HEK293 (cell line): ENCODE measurements at regions not wholly inside any gene's neighbourhood (a gene's known extent, or its start where the extent isn't known, plus 50 kb on each side); places are given as distances from the start of the nearest gene placed in this dataset.

ENCODE experiments used
- REST ChIP-seq: fragments of 450-650 bp; formaldehyde crosslinking; IDR thresholded peaks from 2 replicates; pipeline ENCODE4 v1.5.1; 2016; ENCODE audit warnings: missing biosample characterization, missing genetic modification characterization
- ZBTB21 ChIP-seq: fragments of 450-650 bp; formaldehyde crosslinking; IDR thresholded peaks from 2 replicates; pipeline ENCODE4 v1.5.1; 2017; ENCODE audit warnings: missing biosample characterization, missing genetic modification characterization
- ZIC2 ChIP-seq: fragments of 450-650 bp; formaldehyde crosslinking; IDR thresholded peaks from 2 replicates; pipeline ENCODE4 v1.5.1; 2016; ENCODE audit warnings: missing biosample characterization, missing genetic modification characterization
- ZNF248 ChIP-seq: fragments of 450-650 bp; formaldehyde crosslinking; IDR thresholded peaks from 2 replicates; pipeline ENCODE4 v1.5.1; 2017; ENCODE audit warnings: missing biosample characterization, missing genetic modification characterization
- ZNF624 ChIP-seq: fragments of 450-650 bp; formaldehyde crosslinking; IDR thresholded peaks from 2 replicates; pipeline ENCODE4 v1.5.1; 2017; ENCODE audit warnings: missing biosample characterization, missing genetic modification characterization
- TF ChIP-seq, protein P1 (sequence below): fragments of 450-650 bp; formaldehyde crosslinking; IDR thresholded peaks from 2 replicates; pipeline ENCODE4 v1.5.1; 2016; ENCODE audit warnings: missing biosample characterization, missing genetic modification characterization

GRCh38 chr20:51183451-51183850 is 160.5 kb upstream of the KCNG1 start:
- no peak for TF ChIP-seq ZIC2 (tag by site-specific recombination)
- no peak for TF ChIP-seq ZNF624
- TF ChIP-seq ZNF248 (tag by site-specific recombination), result no peak
- TF ChIP-seq, protein P1, sequence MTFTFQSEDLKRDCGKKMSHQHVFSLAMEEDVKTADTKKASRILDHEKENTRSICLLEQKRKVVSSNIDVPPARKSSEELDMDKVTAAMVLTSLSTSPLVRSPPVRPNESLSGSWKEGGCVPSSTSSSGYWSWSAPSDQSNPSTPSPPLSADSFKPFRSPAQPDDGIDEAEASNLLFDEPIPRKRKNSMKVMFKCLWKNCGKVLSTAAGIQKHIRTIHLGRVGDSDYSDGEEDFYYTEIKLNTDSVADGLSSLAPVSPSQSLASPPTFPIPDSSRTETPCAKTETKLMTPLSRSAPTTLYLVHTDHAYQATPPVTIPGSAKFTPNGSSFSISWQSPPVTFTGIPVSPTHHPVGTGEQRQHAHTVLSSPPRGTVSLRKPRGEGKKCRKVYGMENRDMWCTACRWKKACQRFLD (tag by site-specific recombination), result no peak
- no peak for TF ChIP-seq ZBTB21 (tag by site-specific recombination)
- no peak for TF ChIP-seq REST
